AG09319 (cell line): ENCODE measurements at regions not wholly inside any gene's neighbourhood (a gene's known extent, or its start where the extent isn't known, plus 50 kb on each side); places are given as distances from the start of the nearest gene placed in this dataset.

ENCODE experiments used
- DNase-seq: peaks from one replicate; pipeline ENCODE4 v3.0.0-alpha.2; 2010; ENCODE audit warnings: low read depth; ENCODE audit errors: extremely low read depth
- CTCF ChIP-seq: IDR thresholded peaks from 2 replicates; pipeline ENCODE4 v1.5.1; 2011; ENCODE audit warnings: low read depth, mild to moderate bottlenecking, inconsistent platforms, low read length, moderate library complexity

GRCh38 chr12:130058926-130059472 lies 103.3 kb upstream of the FZD10 start:
- no peak for TF ChIP-seq CTCF
- no peak for DNase-seq

GRCh38 chr12:130063866-130064265 lies 98.4 kb upstream of the FZD10 start:
- DNase-seq, result no peak
- TF ChIP-seq CTCF, result no peak

DNA sequence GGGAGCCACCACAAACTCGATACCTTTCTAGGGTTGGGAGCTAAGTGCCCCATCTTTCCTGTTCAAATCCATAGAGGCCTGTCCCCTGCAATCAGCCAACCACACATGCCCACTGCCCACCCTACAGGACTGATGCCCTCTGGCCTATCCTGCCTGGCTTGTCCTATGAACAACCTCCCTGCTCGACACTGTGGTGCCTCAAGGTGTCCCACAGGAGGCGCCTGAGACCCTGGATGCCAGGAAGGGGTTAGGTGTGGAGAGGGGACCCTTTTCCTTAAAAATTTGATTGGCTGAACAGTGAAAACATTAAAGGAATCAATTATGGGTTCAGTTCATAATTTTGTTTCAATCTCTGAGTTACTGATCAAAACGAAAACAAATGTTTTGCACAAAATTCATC lies 97.3 kb upstream of the FZD10 start:
- TF ChIP-seq CTCF, result no peak
- DNase-seq, result no peak

DNA sequence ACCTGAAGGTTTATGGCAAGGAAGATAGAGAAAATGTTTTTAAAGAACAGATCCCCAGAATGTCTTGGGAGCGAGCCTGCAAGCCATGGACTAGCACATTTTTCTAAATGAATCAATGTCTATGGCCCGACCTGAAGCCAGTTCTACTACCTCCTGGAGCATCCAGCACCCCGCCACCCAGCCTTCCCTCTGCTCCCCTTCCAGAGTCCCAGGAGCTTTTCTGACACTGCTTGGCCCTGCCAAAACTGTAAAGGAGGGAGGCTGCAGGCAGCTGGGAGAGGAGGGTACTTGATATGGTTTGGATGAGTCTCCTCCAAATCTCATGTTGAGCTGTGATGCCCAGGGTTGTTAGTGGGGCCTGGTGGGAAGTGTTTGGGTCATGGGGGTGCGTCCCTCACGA lies 95.5 kb upstream of the FZD10 start:
- DNase-seq, result no peak
- TF ChIP-seq CTCF, result no peak

- no peak for TF ChIP-seq CTCF
- no peak for DNase-seq
These were observed 93.5 kb upstream of the FZD10 start for GRCh38 chr12:130068741-130069140.

- DNase-seq, result no peak
- no peak for TF ChIP-seq CTCF
These were observed 92.1 kb upstream of the FZD10 start for GRCh38 chr12:130070126-130070611.

DNA sequence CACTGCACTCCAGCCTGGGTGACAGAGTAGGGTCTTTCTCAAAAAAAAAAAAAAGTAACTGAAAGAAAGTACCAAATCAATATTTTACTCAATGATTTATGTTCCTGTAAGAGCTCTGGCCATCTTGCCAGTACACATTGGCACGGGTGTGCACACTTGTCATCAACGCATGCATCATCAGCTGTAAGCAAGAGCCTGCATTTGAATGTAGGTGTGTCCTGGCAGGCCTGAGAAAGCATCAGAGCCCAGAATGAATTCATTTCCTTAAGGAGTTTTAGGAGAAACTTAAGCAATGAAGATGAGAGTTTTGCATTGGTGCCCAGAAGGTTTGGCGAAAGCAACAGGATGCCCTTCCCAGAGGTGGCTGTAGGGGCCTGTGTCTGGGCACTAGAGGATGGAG lies 88.5 kb upstream of the FZD10 start:
- no peak for TF ChIP-seq CTCF
- DNase-seq, result no peak
